Transverse colon (tissue), 4 donors: ENCODE measurements at regions not wholly inside any gene's neighbourhood (a gene's known extent, or its start where the extent isn't known, plus 50 kb on each side); places are given as distances from the start of the nearest gene placed in this dataset.

Experiments used
- DNase-seq: peaks from one replicate; pipeline ENCODE4 v3.0.0-alpha.2; 2019
- H3K27ac ChIP-seq, 4 donors: fragments of 200-600 bp; sonication (generic); 2 replicates each; pipeline ENCODE4 v1.5.1; 2016 to 2018; ENCODE audit warnings: inconsistent platforms in 4 of 4
- H3K27me3 ChIP-seq: fragments of 200-600 bp; sonication (generic); 2 replicates; pipeline ENCODE4 v1.5.1; 2017; ENCODE audit warnings: inconsistent platforms
- H3K36me3 ChIP-seq, 4 donors: fragments of 200-600 bp; sonication (generic); 2 replicates each; pipeline ENCODE4 v1.5.1; 2017 to 2019; ENCODE audit warnings: inconsistent platforms in 4 of 4
- H3K4me1 ChIP-seq, 4 donors: fragments of 200-600 bp; sonication (generic); 2 replicates each; pipeline ENCODE4 v1.5.1; 2017 to 2020; ENCODE audit warnings: inconsistent platforms in 4 of 4
- H3K4me3 ChIP-seq, 4 donors: fragments of 200-600 bp; sonication (generic); 1 replicate in 1 of 4; 2 replicates in 3 of 4; pipeline versions ENCODE4 v1.5.1 to v1.6.1; 2017 to 2019; ENCODE audit warnings: inconsistent platforms in 4 of 4
- H3K9me3 ChIP-seq, 2 donors: fragments of 200-600 bp; sonication (generic); 2 replicates each; pipeline ENCODE4 v1.5.1; 2017 to 2019; ENCODE audit warnings: inconsistent platforms in 2 of 2
- EP300 ChIP-seq: sonication (generic); formaldehyde crosslinking; IDR thresholded peaks from one replicate; pipeline ENCODE4 v1.6.1; 2017; ENCODE audit warnings: antibody characterized with exemption, low read depth
- POLR2A ChIP-seq: fragments of 450-650 bp; IDR thresholded peaks from one replicate; pipeline ENCODE4 v1.6.1; 2016; ENCODE audit warnings: antibody characterized with exemption, mild to moderate bottlenecking, moderate library complexity
- POLR2AphosphoS5 ChIP-seq, 3 donors: sonication (generic); formaldehyde crosslinking; IDR thresholded peaks; one replicate each; pipeline ENCODE4 v1.6.1; 2016; ENCODE audit warnings: antibody characterized with exemption in 3 of 3
- WGBS, 2 donors: methylation state at CpG; one replicate each; pipeline ENCODE4 v1.1.5; 2018; ENCODE audit warnings: low coverage in 1 of 2; 5-methylcytosine and 5-hydroxymethylcytosine counted together
- in situ Hi-C, 4 donors: fragments of 200-750 bp; cut with MboI; loops; one replicate each; pipeline versions ENCODE4 v1.15.0 to v1.15.1; 2017; ENCODE audit warnings: low sequenced_read_pairs in 3 of 4, low pct_ligation_motif_present in 1 of 4, low pct_unique_long_range_greater_than_20kb in 1 of 4
- intact Hi-C: fragments of 100-400 bp; cut with DNase I; formaldehyde crosslinking; loops from one replicate; pipeline ENCODE4 v1.15.1; 2023; ENCODE audit warnings: low total_unique reads
- TF ChIP-seq, protein P1 (sequence below), 5 experiments: fragments of 200-600 bp in 3 of 5; fragments of 450-650 bp in 2 of 5; sonication (generic) in 3 of 5; IDR thresholded peaks; 1 replicate in 2 of 5; 2 replicates in 3 of 5; pipeline ENCODE4 v1.5.1; 2016 to 2017; ENCODE audit warnings: antibody characterized with exemption in 5 of 5, inconsistent platforms in 3 of 5, mild to moderate bottlenecking in 2 of 5, moderate library complexity in 1 of 5

GRCh38 chr4:59855630-59856352, 1344.3 kb upstream of the ADGRL3 start:
- H3K4me1 ChIP-seq, result no peaks in the 10 kb centered on the region
- no peak overlapping the region for H3K4me3 ChIP-seq
- 82% methylated on average over 17 of the region's 18 CpGs; no CpG with 5 or more reads in 1 of the 2 donors for WGBS, 2 donors
- no peak for DNase-seq
- intact Hi-C loops (no loop called here), in situ Hi-C loops (no loop called here)
- H3K27me3 ChIP-seq, result no peaks in the 10 kb centered on the region
- no peak overlapping the region for H3K27ac ChIP-seq
- no peaks in the 10 kb centered on the region for H3K9me3 ChIP-seq
- TF ChIP-seq, protein P1, sequence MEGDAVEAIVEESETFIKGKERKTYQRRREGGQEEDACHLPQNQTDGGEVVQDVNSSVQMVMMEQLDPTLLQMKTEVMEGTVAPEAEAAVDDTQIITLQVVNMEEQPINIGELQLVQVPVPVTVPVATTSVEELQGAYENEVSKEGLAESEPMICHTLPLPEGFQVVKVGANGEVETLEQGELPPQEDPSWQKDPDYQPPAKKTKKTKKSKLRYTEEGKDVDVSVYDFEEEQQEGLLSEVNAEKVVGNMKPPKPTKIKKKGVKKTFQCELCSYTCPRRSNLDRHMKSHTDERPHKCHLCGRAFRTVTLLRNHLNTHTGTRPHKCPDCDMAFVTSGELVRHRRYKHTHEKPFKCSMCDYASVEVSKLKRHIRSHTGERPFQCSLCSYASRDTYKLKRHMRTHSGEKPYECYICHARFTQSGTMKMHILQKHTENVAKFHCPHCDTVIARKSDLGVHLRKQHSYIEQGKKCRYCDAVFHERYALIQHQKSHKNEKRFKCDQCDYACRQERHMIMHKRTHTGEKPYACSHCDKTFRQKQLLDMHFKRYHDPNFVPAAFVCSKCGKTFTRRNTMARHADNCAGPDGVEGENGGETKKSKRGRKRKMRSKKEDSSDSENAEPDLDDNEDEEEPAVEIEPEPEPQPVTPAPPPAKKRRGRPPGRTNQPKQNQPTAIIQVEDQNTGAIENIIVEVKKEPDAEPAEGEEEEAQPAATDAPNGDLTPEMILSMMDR (IDR thresholded peaks at IDR 0.05), result no peak
- TF ChIP-seq POLR2AphosphoS5 (IDR thresholded peaks at IDR 0.05), result no peak
- no peaks in the 10 kb centered on the region for H3K36me3 ChIP-seq

DNA sequence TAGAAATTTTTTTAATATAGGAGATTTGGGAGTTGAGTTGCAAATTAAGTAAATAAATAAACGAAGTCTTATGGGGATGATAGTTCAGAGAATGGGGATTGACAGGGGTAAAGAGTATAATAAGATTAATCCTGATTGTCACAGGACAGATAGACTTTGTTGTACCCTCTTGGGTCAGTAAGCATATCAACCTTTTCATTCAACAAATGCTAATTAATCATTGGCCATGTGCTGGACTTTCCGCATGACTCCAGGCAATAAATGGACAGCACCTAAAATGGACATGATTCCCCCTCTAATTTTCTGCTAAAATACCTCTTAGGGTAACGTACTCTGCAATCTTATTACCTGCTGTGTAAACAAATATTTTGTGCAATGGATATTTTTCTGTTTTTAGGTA, 1331.1 kb upstream of the ADGRL3 start:
- 59 to 68% methylated on average over 3 of the region's 3 CpGs for WGBS, 2 donors
- no peak overlapping the region for H3K4me3 ChIP-seq
- no peaks in the 10 kb centered on the region for H3K9me3 ChIP-seq
- DNase-seq, result no peak
- H3K36me3 ChIP-seq, result no peaks in the 10 kb centered on the region
- no peaks in the 10 kb centered on the region for H3K27me3 ChIP-seq
- in situ Hi-C loops (no loop called here), intact Hi-C loops (no loop called here)
- H3K27ac ChIP-seq, result no peak overlapping the region
- TF ChIP-seq, protein P1 (IDR thresholded peaks at IDR 0.05), result no peak
- TF ChIP-seq POLR2AphosphoS5 (IDR thresholded peaks at IDR 0.05) (no peak), POLR2A (no peak), EP300 (no peak)
- no peaks in the 10 kb centered on the region for H3K4me1 ChIP-seq

GRCh38 chr4:59869559-59869958, 1330.6 kb upstream of the ADGRL3 start:
- intact Hi-C loops (no loop called here), in situ Hi-C loops (no loop called here)
- WGBS, 2 donors, result 79 to 86% methylated on average over 3 of the region's 3 CpGs

DNA sequence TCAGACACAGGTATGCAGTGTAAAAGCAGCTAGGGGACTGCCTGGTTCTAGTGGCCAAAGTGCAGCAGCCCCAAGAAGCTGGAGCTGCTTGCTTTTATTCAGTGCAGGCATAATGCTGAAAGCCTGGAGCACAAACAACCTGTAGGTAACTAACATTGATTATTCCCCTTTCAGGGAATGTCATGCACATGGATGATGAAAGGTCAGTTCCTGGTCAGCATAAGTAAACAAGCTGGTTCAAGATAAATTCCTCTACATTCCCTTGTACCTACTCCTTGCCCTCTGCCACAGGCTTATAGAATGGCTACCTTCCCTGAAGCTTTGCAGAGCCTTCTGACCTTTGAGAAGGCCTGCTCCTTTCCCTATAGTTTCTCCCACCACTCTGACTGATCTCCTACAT, 1318.5 kb upstream of the ADGRL3 start:
- Histone ChIP-seq H3K27me3 (no peaks in the 10 kb centered on the region), H3K27ac (no peak overlapping the region), H3K4me3 (no peak overlapping the region), H3K36me3 (no peaks in the 10 kb centered on the region), H3K9me3 (no peaks in the 10 kb centered on the region), H3K4me1 (no peaks in the 10 kb centered on the region)
- in situ Hi-C loops, result no loop called here
- TF ChIP-seq EP300, result no peak
- TF ChIP-seq POLR2A, result no peak
- TF ChIP-seq POLR2AphosphoS5 (IDR thresholded peaks at IDR 0.05), result no peak
- TF ChIP-seq, protein P1 (IDR thresholded peaks at IDR 0.05), result no peak
- intact Hi-C loops, result no loop called here
- no peak for DNase-seq

More at GRCh38 chr4:59869559-59869958, 1330.6 kb upstream of the ADGRL3 start:
- TF ChIP-seq, protein P1 (IDR thresholded peaks at IDR 0.05), result no peak
- TF ChIP-seq POLR2AphosphoS5 (IDR thresholded peaks at IDR 0.05) (no peak), POLR2A (no peak), EP300 (no peak)
- Histone ChIP-seq H3K4me1 (no peaks in the 10 kb centered on the region), H3K36me3 (no peaks in the 10 kb centered on the region), H3K27ac (no peak overlapping the region), H3K9me3 (no peaks in the 10 kb centered on the region), H3K4me3 (no peak overlapping the region), H3K27me3 (no peaks in the 10 kb centered on the region)
- DNase-seq, result no peak
